ENCODE measurements at regions not wholly inside any gene's neighbourhood (a gene's known extent, or its start where the extent isn't known, plus 50 kb on each side); places are given as distances from the start of the nearest gene placed in this dataset.
A peak's percentile ranks its signal among the peaks of the same experiment; 100 is the strongest.
"Not testable (repeated sequence)": the region's sequence is repeated elsewhere in the genome, so short reads cannot be mapped to it uniquely, and the experiment has no call there.

GRCh38 chr19:20482721-20483120 is 82.9 kb downstream of the ZNF737 start:
- DNase-seq (ENCODE audit: low spot score) = no peak

GRCh38 chr19:20481736-20482135 is 83.8 kb downstream of the ZNF737 start:
- no peak for DNase-seq (ENCODE audit: low spot score)

- no peak for DNase-seq (ENCODE audit: low spot score)
Observed at GRCh38 chr19:20479483-20479882, 86.1 kb downstream of the ZNF737 start.

DNA sequence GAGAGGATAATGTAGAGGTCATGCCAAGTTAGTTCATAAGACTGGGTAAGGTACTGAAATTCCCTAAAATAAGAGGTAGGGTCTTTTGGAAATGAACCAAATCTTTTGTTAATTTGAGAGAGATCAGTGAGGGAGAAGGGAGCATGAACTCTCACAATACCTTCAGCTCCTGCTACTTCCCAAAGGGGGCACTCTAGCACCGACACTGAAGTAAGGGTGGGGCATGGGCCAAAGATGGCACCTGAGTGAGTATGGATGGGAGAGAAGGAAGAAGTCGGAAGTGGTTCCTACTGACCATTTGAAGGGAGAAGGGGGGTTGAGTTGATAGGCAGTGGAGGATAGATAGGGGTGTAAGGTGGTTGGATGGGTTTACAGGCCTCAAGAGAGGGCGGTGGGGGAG is 86.6 kb downstream of the ZNF737 start:
- DNase-seq (ENCODE audit: low spot score) = no peak

DNA sequence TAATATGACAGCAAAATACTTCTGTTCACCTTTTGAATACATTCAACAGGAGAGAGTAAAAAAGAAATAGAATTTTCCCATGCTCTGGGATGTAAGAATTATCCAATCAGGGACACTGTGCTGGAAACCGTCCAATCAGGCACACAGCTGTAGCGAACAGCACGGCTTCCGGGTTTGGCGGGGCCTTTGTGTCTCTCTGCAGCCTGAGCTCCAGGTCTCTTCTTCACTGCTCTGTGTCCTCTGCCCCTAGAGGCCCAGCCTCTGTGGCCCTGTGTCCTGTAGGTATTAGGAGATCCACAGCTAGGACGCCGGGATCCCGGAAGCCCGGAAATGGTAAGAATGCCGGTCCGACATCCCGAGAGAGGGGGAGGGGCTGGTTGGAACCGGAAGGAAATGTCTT is 92.7 kb downstream of the ZNF737 start:
- no peak for DNase-seq (ENCODE audit: low spot score)

DNA sequence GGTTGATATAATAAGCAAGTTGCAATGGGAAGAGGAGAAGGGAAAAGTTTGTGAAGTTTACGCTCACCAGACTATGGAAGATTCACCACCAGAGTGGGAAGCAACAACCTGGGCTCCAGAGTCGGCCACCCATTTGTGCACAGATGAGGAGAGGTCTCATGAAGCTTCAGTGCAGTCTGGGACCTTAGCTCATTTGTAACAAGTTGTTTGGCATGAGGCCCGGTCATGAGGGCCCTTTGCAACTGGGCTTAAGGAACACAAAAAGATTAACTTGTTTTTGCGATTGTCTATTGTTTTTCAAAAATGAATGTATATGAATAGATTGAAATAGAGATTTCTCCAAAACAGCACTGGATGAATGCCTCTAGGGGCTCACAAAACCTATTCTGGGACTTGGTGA is 94.2 kb downstream of the ZNF737 start:
- no peak for DNase-seq (ENCODE audit: low spot score)

DNA sequence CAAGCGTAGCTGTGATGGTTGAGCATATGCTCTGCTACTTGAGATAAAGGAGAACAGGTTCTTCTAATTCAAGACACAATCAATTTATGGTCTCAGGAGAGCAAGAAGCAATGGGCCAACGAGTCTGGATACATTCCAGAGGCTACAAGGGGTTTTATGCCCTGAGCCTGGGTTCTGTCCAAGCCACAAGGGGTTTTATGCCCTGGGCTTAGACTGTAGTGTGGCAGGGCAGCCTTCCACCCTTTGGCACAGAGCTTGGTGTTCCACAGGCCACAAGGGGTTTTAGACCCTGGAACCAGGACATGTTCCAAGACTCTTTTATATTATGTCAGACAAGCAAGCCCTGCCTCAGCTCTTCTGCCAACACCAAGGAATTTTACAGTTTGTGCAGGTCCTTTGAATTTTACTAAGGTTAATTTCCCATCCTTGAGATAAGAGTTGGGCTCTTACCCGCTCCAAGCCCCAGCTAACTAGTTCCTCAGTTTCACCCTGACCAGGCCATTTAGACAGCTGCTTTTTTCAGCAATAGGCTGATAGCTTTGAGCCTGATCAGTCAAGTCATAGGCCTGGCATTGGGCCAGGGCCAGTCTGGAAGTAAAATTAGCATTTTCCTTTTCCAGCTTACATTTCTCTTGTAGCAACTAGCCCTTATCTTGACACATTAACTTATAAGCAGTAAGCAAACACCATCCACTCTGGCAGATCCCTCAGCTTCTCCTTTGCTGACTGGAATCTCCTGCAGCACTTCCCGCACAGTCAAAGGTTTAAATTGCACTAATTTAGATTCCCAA is 95.0 kb downstream of the ZNF737 start:
- no peak for DNase-seq (ENCODE audit: low spot score)

GRCh38 chr19:20466638-20466990 is 99.0 kb downstream of the ZNF737 start:
- not testable (repeated sequence) for DNase-seq (ENCODE audit: low spot score)

GRCh38 chr19:20465922-20466637 is 99.5 kb downstream of the ZNF737 start:
- DNase-seq (ENCODE audit: low spot score) = not testable (repeated sequence)

DNA sequence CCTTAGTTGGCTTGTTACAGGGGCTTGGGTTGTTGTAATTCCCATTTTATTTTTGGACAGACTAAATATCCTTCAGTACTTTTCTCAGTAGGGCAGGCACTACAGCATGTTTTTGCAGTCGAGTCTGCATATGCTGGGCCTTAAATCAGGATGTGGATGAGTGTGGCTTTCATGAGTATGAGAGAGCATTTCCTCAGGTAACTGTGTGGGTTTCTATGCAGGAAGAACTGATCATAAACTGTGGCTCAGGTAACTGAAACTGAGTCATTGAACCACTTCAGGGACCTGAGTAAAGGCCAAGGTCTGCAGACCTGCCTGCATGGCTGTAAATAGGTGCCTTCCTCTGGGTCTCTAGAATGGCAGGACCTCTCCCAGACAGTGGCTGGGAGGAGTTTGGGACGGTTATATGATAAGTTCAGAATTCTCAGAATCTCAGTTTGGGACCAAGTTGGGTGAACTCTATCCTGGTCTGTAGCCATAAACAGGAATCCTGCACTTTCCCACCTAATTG is 112.1 kb downstream of the ZNF737 start:
- no peak for DNase-seq (ENCODE audit: low spot score)

- no peak for DNase-seq (ENCODE audit: low spot score)
Observed at GRCh38 chr19:20444202-20444885, 121.2 kb downstream of the ZNF737 start.

GRCh38 chr19:20432266-20432842 is 133.2 kb downstream of the ZNF737 start:
- not testable (repeated sequence) for DNase-seq (ENCODE audit: low spot score)

- no peak for DNase-seq (ENCODE audit: low spot score)
Observed at GRCh38 chr19:20431826-20432225, 133.8 kb downstream of the ZNF737 start.

GRCh38 chr19:20423381-20424197 is 142.0 kb downstream of the ZNF737 start:
- peak; percentile 22 for DNase-seq (ENCODE audit: low spot score)

GRCh38 chr19:20422216-20423205 is 143.1 kb downstream of the ZNF737 start:
- no peak for DNase-seq (ENCODE audit: low spot score)

- no peak for DNase-seq (ENCODE audit: low spot score)
Observed at GRCh38 chr19:20416661-20417060, 148.9 kb downstream of the ZNF737 start.

DNA sequence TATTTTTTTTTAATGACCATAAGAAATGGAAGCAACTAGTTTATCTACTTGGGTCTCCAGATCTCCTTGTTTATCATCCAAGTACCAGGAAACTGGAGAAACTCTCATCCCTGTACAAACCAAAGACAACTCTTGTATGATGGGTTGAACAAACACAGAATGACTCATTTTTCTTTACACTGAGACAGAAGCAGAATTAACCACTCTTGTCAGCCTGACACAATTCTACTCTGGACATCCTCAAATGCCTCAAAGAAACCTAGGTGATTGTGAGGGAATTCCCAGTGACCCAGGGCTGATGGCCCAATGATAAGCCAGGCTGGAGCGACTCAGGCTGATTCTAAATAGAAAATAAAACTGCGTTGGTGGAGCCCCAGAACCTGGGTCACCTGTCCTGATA is 151.5 kb downstream of the ZNF737 start:
- no peak for DNase-seq (ENCODE audit: low spot score)

DNA sequence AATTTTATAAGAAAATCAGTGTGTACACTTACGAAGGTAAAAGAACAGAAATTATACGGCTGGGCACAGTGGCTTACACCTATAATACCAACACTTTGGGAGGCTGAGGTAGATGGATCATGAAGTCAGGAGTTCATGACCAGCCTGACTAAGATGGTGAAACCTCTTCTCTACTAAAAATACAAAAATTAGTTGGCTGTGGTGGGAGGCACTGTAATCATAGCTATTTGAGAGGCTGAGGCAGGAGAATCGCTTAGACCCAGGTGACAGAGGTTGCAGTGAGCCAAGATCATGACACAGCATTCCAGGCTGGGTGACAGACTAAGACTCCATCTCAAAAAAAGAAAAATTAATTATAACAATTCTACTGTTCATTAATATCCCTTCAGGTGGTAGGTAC is 151.9 kb downstream of the ZNF737 start:
- DNase-seq (ENCODE audit: low spot score) = no peak

DNA sequence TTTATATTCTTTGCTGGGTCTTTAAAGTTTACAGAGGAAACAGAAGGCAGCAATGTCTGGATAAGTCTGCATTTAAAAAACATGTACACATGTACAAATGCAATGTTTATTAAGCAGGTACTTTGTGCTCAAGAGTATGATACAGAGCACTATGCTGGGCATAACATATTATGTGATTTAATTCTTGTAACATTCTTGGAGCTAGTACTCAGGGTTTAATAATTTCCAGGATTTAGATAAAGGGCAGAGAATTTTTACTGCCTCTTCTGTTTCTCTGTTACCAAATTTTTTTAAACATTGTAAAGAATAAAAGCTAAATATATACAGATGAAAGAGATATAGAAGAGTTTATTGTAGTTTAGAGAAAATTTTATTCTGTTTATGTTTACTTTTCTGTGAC is 152.7 kb downstream of the ZNF737 start:
- no peak for DNase-seq (ENCODE audit: low spot score)

- DNase-seq (ENCODE audit: low spot score) = no peak
Observed at GRCh38 chr19:20397292-20397691, 168.3 kb downstream of the ZNF737 start.

All from hepatic stellate cell (primary cell).